Heart right ventricle (tissue), 16 donors: ENCODE measurements at regions not wholly inside any gene's neighbourhood (a gene's known extent, or its start where the extent isn't known, plus 50 kb on each side); places are given as distances from the start of the nearest gene placed in this dataset.

Experiments
- ATAC-seq, 8 donors: fragments of 200-7000 bp; cut with Tn5 transposase; one replicate each; pipeline ENCODE4 v1.9.1; 2020; ENCODE audit warnings: mild to moderate bottlenecking in 8 of 8, moderate library complexity in 8 of 8, moderate number of reproducible peaks in 1 of 8
- DNase-seq, 2 donors: peaks; one replicate each; pipeline ENCODE4 v3.0.0-alpha.2; 2020
- H3K27ac ChIP-seq, 10 donors: fragments of 200-600 bp; sonication (generic) in 2 of 10; one replicate each; pipeline versions ENCODE4 v1.5.0 to v1.8.0; 2020 to 2022; ENCODE audit warnings: mild to moderate bottlenecking in 3 of 10
- H3K27me3 ChIP-seq, 7 donors: fragments of 200-600 bp; one replicate each; pipeline ENCODE4 v1.8.0; 2021 to 2022; ENCODE audit warnings: mild to moderate bottlenecking in 2 of 7
- H3K36me3 ChIP-seq, 9 donors: fragments of 200-600 bp; sonication (generic) in 1 of 9; one replicate each; pipeline versions ENCODE4 v1.5.0 to v1.8.0; 2020 to 2022; ENCODE audit warnings: mild to moderate bottlenecking in 2 of 9
- H3K4me1 ChIP-seq, 9 donors: fragments of 200-600 bp; sonication (generic) in 1 of 9; one replicate each; pipeline versions ENCODE4 v1.5.0 to v1.8.0; 2020 to 2022; ENCODE audit warnings: mild to moderate bottlenecking in 4 of 9
- H3K4me3 ChIP-seq, 10 donors: fragments of 200-600 bp; sonication (generic) in 2 of 10; one replicate each; pipeline versions ENCODE4 v1.5.0 to v1.8.0; 2020 to 2022; ENCODE audit warnings: mild to moderate bottlenecking in 7 of 10, moderate library complexity in 2 of 10
- H3K9me3 ChIP-seq, 11 donors: fragments of 200-600 bp in 10 of 11; sonication (generic) in 2 of 11; one replicate each; pipeline versions ENCODE4 v1.5.0 to v1.8.0; 2013 to 2022; ENCODE audit warnings: mild to moderate bottlenecking in 2 of 11, control low read depth in 1 of 11, moderate library complexity in 1 of 11
- WGBS, 2 donors: extraction: QIAGEN DNeasy Blood & Tissue Kit; methylation state at CpG; one replicate each; pipeline ENCODE4 v1.1.7; 2013; ENCODE audit warnings: inconsistent platforms in 1 of 2; 5-methylcytosine and 5-hydroxymethylcytosine counted together
- intact Hi-C, 10 donors: fragments of 100-400 bp; cut with DNase I; formaldehyde crosslinking; loops; one replicate each; pipeline versions ENCODE4 v1.11.1 to v1.14.2; 2022
- TF ChIP-seq, protein P1 (sequence below), 9 donors: fragments of 200-600 bp; sonication (generic) in 2 of 9; IDR thresholded peaks; one replicate each; pipeline versions ENCODE4 v1.5.0 to v1.8.0; 2021 to 2022; ENCODE audit warnings: antibody characterized with exemption in 9 of 9, mild to moderate bottlenecking in 5 of 9, moderate library complexity in 1 of 9
- donor health status: Arrhythmogenic right ventricular cardiomyopathy.
- donor health status: ischemic (EF 13 %, LVEDD 7.1; RV severe dilation, severe dysfunction).
- donor health status: healthy with polysubstance abuse.
- donor health status: DM: no; HTN: yes; CAD: no.
- donor health status: DM: no; HTN: no; CAD: no.
- donor health status: ischemic (EF 25% LVEDD 6.9; RV normal size, moderate dysfunction).
- donor health status: ischemic (EF 25% LVEDD 5.7; RV mildly dilated, moderate dysfunction).
- donor health status: healthy.
- donor health status: DM: yes; HTN: yes; CAD: no.
- donor health status: Ischemic cardiomyopathy.
- donor health status: ischemic (EF 35%, LVEDD 5.7; RV mildly dilated, moderate dysfunction).
- donor health status: nonischemic (EF 11% LVEDD 7.7; RV severe dilation, severe dysfunction).
- donor health status: DM: yes; HTN: yes; CAD: no.
- donor health status: PGD.
- donor health status: ischemic (EF 29% LVEDD 5.4; RV normal size, mild dysfunction).
- donor health status: nonischemic (EF 23%, LVEDD 6.1; RV moderate dilation, normal function).

DNA sequence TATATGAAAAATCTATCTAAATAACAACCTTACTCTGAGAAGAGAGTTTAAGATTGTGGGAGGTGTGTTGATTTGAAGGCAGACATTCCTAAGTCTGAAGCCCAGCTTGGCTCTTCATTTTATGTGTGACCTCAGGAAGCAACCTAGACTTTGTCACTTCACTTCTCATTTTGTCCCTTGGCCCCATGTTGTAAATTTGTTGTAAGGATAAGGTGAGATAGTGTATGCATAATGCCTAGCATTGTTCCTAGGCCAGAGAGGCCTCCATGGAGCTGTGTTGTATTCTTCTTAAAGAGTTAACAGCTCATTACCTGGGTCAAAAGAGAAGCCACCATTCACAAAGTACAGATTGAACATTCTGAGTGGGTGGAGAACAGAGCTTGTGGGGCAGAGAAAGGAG is 1084.4 kb upstream of the SLIT2 start:
- TF ChIP-seq, protein P1, sequence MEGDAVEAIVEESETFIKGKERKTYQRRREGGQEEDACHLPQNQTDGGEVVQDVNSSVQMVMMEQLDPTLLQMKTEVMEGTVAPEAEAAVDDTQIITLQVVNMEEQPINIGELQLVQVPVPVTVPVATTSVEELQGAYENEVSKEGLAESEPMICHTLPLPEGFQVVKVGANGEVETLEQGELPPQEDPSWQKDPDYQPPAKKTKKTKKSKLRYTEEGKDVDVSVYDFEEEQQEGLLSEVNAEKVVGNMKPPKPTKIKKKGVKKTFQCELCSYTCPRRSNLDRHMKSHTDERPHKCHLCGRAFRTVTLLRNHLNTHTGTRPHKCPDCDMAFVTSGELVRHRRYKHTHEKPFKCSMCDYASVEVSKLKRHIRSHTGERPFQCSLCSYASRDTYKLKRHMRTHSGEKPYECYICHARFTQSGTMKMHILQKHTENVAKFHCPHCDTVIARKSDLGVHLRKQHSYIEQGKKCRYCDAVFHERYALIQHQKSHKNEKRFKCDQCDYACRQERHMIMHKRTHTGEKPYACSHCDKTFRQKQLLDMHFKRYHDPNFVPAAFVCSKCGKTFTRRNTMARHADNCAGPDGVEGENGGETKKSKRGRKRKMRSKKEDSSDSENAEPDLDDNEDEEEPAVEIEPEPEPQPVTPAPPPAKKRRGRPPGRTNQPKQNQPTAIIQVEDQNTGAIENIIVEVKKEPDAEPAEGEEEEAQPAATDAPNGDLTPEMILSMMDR (IDR thresholded peaks at IDR 0.05): no peak
- ATAC-seq (no peak), DNase-seq (no peak)
- H3K4me3 ChIP-seq: no peak overlapping the region
- no peaks in the 10 kb centered on the region for H3K36me3 ChIP-seq
- H3K27me3 ChIP-seq: no peaks in the 10 kb centered on the region
- H3K27ac ChIP-seq: no peak overlapping the region
- no peaks in the 10 kb centered on the region for H3K4me1 ChIP-seq
- intact Hi-C loops: no loop called here
- peaks cover 0 to 7% (median 0%) of the 10 kb centered on the region in 11 donors for H3K9me3 ChIP-seq

DNA sequence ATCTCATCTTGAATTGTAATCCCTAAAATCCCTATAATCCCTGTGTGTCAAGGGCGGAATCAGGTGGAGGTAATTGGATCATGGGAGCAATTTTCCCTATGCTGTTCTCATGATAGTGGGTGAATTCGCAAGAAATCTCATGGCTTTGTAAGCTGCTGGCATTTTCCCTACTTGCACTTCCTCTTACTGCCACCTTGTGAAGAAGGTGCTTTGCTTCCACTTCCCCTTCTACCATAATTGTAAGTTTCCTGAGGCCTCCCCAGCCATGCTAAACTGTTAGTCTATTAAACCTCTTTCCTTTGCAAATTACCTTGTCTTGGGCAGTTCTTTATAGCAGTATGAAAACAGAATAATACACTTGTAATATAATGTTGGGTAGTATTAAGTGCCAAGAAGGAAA is 1087.4 kb upstream of the SLIT2 start:
- no peak overlapping the region for H3K27ac ChIP-seq
- WGBS, 2 donors: 89 to 92% methylated on average over 2 of the region's 2 CpGs
- ATAC-seq: no peak

DNA sequence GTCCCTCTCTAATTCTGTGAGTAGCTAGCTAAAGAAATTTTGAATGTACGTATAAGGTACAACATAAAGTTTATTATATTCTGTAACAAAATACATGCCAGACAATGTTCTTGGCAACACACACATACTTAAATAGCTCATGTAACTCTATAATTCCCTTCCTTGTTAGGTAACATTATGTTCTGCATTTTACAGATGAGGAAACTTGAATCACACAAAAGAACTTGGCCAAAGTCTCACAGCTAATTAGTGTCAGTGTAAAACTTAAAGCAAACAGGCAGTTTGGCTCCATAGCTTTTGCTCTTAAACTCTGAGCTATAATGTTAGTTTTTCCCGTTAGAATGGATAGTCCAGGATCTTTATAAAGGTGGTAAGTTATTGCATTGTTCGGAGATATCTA is 1091.8 kb upstream of the SLIT2 start:
- intact Hi-C loops: no loop called here
- TF ChIP-seq, protein P1 (IDR thresholded peaks at IDR 0.05): no peak
- Histone ChIP-seq H3K4me3 (no peak overlapping the region), H3K27ac (no peak overlapping the region), H3K4me1 (no peaks in the 10 kb centered on the region), H3K9me3 (peaks cover 0 to 29% (median 17%) of the 10 kb centered on the region in 11 donors), H3K27me3 (no peaks in the 10 kb centered on the region), H3K36me3 (no peaks in the 10 kb centered on the region)
- ATAC-seq (no peak), DNase-seq (no peak)
- WGBS, 2 donors: 78 to 84% methylated on average over 3 of the region's 3 CpGs

More for the DNA sequence above, 1087.4 kb upstream of the SLIT2 start:
- no peaks in the 10 kb centered on the region for H3K4me1 ChIP-seq
- no peaks in the 10 kb centered on the region for H3K27me3 ChIP-seq
- H3K9me3 ChIP-seq: peaks cover 0 to 7% (median 0%) of the 10 kb centered on the region in 11 donors
- TF ChIP-seq, protein P1 (IDR thresholded peaks at IDR 0.05): no peak
- H3K4me3 ChIP-seq: no peak overlapping the region
- intact Hi-C loops: no loop called here
- no peaks in the 10 kb centered on the region for H3K36me3 ChIP-seq
- no peak for DNase-seq

DNA sequence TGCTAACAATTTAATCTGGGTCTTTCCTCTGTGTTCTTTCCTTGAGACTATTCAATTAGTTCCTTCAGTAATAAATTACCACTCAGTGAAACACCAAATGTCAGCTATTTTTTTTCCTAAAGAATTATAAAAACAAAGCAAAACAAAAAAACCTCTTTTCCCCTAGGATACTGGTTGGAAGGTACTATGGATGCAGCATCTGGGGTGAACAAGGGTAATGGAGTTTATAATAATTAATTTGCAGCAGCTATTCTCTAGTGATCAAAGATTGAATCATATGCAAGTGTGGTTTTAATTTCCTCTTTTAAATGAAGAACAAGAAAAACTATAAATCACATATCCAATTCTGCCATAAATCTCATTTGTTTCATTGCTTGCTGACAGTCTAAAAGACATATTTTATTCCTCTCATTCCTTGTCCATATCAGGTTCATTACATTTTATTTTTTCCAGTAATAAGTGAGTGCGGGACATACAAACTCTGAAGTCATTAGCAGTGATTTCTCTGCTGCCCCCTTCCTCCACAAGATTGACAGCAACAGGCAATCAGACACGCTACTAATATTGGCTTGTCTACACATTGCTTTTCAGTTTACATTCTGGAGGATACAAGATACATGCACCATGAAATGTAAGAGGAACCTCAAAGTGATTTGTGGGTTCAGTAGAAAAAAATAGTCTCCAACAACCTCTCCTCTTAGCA is 1093.4 kb upstream of the SLIT2 start:
- no peak for DNase-seq
- H3K4me1 ChIP-seq: no peaks in the 10 kb centered on the region
- H3K27me3 ChIP-seq: no peaks in the 10 kb centered on the region
- TF ChIP-seq, protein P1 (IDR thresholded peaks at IDR 0.05): no peak
- WGBS, 2 donors: 64 to 71% methylated on average over 2 of the region's 2 CpGs
- peaks cover 0 to 37% (median 20%) of the 10 kb centered on the region in 11 donors for H3K9me3 ChIP-seq
- H3K36me3 ChIP-seq: no peaks in the 10 kb centered on the region
- ATAC-seq: no peak
- H3K4me3 ChIP-seq: no peak overlapping the region
- no peak overlapping the region for H3K27ac ChIP-seq
- intact Hi-C loops: no loop called here
